Stimulated activated CD4-positive, alpha-beta T cell treated with anti-CD3 and anti-CD28 coated beads, Interleukin-1b, Interleukin-23, amount 100 ng/mL, for 4 hours (primary cell): ENCODE measurements at regions not wholly inside any gene's neighbourhood (a gene's known extent, or its start where the extent isn't known, plus 50 kb on each side); places are given as distances from the start of the nearest gene placed in this dataset.

Source experiments
- DNase-seq, 2 donors: peaks; one replicate each; pipeline ENCODE4 v3.0.0-alpha.2; 2020; ENCODE audit warnings: low read depth in 2 of 2

- DNase-seq = no peak
Observed at GRCh38 chr10:43972976-43973647, 324.4 kb upstream of the ZNF32 start.

- no peak for DNase-seq
Observed at GRCh38 chr10:43971981-43972380, 323.3 kb upstream of the ZNF32 start.

DNA sequence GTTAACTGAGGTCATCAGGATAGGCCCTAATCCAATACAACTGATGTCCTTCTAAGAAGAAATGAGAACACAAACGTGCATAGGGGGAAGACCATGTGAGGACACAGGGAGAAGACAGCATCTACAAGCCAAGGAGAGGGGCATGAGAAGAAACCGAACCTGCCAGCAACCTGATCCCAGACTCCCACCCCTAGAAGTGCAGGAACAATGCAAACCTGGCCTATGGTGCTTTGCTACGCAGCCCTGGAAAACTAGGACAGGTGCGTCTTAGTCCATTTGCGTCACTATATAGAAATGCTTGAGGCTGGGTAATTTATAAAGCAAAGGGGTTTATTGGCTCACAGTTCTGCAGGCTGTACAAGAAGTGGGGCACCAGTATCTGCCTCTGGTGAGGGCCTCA lies 322.6 kb upstream of the ZNF32 start:
- DNase-seq = no peak

DNA sequence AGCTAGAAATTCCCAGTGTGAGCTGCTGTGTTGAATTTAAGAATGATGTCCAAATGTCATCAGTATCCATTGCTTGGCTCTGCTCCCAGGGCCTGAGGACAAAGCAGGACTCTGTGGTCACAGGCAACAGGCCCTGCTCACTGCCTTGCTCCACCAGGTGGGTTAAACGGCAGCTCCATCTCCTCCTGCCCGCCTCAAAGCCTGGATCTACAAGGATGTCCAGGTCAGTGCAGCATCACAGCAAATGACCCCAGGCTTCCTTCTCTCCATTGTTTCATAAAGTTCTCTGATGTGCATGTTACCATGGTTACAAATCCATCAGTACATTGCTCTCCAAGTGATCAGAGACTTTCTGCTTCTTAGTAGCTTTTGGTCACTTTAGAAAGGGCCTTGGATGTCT lies 322.0 kb upstream of the ZNF32 start:
- no peak for DNase-seq

GRCh38 chr10:43970018-43970698 lies 321.5 kb upstream of the ZNF32 start:
- no peak for DNase-seq

DNA sequence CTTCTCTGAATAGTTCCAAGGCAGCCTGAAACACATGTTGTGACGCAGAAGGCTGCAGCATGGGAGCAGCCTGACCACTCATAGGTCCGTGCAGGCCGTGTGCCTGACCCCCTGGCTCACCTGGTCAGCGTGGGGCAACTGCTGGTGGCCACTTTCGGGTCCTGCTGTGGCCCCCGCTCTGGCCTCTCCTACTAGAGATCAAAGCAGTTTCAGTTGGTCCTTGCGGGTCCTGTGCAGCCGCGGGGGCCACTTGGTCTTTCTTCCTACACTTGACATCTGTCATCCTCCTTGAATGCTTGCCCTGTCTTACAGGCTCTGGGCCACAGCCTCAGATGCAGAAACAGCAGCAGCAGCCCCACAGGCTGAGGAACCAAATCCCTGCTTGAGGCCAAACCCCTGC lies 320.8 kb upstream of the ZNF32 start:
- DNase-seq = no peak

DNA sequence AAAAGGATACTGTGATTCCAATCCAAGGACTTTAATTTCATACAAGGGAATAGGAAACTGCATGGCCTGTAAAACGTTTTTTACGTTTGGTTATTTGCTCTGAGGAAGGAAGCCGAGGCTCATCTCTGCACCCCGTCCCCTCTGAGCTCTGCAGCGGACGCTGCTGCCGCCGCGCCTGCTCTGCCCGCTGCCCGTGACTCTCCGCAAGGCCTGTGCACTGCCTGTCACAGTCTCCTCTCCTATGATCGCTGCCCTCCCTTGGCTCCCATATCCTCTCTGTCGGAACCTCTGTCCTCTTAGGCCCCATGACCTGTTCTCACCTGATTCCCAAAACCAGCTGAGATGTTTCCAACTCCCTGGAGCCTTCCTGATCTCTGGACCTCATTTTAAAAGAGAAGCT lies 320.3 kb upstream of the ZNF32 start:
- no peak for DNase-seq

DNA sequence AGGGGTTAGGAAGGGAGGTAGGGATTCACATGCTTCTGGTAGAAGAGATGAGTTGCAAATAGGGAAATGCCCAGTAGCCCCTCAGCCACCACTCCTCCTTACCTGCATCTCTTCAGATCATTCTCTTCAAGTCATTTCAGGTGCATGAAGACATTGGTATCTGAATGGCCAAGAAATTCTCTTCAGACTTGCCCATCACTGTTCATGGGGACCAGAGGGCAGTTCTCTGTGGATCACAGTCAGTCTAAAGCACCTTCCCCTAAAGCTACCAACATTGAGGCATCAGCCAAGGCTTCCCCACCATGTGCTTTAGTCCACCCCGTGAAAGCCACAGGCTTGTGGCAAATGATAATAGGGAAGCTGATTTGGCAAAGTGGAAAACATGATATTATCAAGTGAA lies 319.4 kb upstream of the ZNF32 start:
- no peak for DNase-seq

- DNase-seq = no peak
Observed at GRCh38 chr10:43966571-43966965, 317.9 kb upstream of the ZNF32 start.

DNA sequence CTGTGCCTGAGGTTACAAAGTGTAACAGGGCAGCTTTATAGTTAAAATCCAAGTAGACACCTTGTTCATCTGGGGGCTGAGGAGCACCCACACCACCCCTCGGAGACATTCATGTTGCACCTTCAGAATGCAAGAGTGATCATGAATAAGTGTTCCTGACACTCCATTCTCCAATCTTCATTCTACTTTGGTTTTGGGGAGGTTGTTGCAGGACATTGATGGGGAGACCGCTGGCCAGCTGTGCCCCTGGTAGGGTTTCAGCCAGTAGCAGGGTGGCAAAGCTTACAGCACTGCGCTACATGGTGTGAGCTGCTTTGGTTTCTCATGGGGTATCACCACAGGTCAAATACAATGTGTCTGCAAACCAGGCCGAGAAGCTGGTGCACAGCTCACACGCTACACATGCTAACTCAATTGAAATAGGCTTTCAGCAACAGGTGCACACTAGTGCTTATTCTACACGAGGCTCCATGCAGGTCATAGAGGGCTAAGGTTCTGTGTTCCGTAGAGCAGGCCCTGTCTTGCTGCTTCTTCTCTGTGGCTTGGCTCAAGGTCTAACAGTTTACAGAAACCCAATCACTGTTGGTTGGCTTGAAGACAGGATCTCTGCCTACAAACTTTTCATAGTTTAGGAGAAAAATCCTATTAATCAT lies 317.4 kb upstream of the ZNF32 start:
- DNase-seq = no peak

DNA sequence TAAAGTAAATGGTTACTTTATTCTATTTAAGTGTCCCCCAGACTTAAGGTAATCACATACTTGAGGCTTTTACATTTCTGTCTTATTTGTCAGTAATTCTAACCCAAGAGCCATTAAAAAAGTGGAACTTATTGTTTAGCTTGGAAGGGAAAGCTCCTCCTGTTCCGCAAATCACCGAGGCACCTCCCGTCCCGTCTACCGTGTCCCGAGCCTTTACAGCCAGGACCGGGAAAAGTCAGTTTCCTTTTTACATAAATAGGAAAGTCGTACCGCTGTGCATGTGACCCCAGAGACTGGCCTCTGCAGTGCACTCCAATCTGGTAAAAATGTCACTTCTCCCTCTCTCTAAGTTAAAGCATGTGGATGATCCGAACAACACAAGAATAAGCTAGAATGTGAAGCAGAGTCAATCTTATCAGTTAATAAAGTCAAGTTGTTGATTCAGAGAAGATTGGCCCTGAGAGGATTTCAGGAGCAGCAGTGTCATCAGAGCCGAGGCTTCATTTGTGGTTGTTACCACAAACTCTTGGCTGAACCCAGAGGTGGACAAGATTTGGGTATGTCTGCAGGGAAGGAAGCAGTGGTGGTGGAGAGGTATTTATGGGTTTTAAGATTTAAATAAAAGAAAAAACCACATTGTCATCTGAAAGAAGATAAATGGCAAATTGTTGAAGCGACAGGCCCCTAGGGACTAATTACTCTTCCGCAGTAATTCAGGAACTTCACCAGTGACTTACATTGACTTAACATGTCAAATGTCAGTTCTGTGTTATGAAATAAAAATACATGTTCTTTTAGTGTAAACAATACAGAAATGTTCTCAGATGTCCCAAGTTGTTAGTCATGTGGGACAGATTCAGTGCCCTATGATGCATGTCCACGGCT lies 316.6 kb upstream of the ZNF32 start:
- DNase-seq = no peak

- no peak for DNase-seq
Observed at GRCh38 chr10:43964486-43964885, 315.8 kb upstream of the ZNF32 start.

- DNase-seq = no peak
Observed at GRCh38 chr10:43963793-43964425, 315.2 kb upstream of the ZNF32 start.

GRCh38 chr10:43963379-43963778 lies 314.7 kb upstream of the ZNF32 start:
- no peak for DNase-seq

DNA sequence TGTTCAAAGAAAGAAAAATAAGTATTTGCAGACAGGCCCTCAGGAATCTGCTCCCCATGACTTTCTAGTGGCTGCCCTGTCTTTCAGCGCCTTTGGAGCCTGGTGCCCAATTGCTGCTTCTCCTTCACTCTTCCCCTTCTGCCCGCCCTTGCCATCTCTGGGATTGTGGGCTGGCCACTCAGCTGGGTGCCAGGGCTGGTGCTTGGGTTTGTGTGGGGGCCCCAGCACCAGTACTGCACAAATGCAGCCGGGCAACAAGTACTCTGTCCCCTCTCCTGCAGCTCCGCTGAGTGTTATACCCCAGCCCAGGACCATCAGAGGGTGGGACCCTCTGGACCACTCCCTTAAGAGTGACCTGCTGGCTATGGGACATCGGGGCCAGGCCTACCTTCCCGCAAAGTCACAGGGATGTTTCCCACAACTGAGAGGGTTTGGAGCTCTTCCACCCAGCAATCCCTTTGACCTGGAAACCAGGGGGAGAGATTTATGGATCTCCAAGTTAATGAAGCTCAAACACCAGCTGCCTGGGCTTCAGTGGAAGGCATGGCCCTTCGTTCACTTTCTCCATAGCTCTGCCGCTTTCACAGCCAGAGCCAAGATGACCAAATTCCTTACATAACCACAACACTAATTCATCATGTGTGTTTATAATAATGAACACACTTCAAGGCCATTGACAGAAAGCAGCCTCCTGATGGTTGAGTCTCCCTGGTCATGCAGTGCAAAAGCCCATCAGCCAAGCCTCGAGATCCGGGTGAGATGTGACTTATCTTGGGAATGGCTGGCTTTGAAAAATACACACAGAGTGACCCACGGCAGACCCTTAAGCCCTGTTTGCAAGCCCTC lies 313.9 kb upstream of the ZNF32 start:
- no peak for DNase-seq

DNA sequence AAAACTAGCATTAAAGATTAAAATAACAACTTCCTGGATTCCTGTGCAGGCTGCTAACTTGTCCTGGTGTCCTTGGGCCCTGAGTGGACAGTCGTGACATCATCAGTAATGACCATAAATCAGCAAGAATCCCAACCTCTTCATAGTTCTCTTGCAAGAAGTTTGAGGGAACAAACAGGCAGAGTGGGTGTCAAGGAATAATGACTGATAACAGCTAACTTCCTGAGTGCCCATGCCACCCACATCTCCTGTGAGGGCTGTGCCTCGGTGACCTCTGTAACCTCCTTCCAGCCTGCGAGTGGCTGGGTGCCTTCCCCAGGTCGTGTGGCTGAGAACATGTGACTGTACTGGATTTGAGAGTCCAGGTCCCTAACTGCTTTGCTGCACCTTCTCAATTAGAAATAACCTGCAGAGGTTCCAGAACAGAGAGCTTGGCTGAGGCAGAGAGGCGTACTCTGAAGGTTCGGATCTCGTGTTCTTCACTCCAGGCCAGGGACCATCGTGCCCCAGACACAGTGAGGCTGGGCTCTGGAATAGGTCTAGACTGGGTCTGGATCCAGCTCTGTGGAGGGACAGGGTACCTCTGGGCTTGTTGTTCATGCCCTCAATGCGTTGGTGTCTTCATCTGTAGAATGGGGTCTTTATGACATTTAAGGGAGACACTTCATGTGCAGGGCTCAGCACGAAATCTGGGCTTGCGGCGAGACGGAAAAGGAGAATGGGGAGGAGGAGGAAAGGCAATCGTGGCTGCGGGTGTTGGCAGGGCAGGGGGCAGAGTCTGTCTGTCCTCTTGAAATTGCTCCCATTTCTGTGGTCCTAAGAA lies 313.1 kb upstream of the ZNF32 start:
- DNase-seq = no peak

GRCh38 chr10:43960981-43961380 lies 312.3 kb upstream of the ZNF32 start:
- DNase-seq = no peak

DNA sequence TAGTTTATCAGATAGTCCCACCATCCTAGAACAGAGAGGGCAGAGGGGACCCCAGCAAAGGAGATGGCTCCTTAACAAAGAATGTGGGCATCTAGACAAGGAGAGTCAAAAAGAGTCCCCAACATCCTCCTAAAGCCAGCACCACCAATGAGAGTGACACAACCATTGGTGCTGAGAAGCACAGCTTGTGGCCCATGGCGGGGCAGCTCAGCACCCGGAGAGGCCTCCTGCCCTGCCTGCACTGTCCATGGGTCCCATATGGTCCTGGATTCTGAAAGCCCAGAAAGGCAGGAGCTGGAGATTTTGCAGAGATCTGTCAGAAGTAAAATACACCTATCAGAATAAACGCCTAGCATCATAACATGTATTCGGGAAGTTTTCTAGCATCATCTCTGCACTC lies 311.8 kb upstream of the ZNF32 start:
- no peak for DNase-seq

DNA sequence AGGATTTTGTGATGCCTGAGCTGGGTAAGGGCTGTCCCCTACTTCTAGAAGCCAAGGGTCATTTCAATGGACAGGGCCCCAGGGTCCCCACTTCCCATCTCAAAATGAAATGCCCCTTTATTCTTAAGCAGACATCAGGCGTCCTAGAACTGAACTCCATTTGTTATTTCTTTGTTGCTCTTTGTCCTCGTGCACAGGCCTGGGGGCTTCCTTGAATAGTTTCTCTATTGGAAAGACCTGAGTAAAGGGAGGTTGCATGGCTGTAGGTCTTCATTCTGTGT lies 311.4 kb upstream of the ZNF32 start:
- no peak for DNase-seq
